Lower leg skin (tissue), 4 donors: ENCODE measurements at regions not wholly inside any gene's neighbourhood (a gene's known extent, or its start where the extent isn't known, plus 50 kb on each side); places are given as distances from the start of the nearest gene placed in this dataset.

Source experiments
- DNase-seq, 2 donors: peaks; one replicate each; pipeline ENCODE4 v3.0.0-alpha.2; 2019; ENCODE audit warnings: low spot score in 2 of 2
- H3K4me3 ChIP-seq: fragments of 200-600 bp; sonication (generic); 2 replicates; pipeline ENCODE4 v1.5.1; 2017; ENCODE audit warnings: mild to moderate bottlenecking, low read depth; ENCODE audit not compliant: poor library complexity, severe bottlenecking
- CTCF ChIP-seq, 3 donors: fragments of 450-650 bp; IDR thresholded peaks; one replicate each; pipeline ENCODE4 v1.5.1; 2016; ENCODE audit warnings: antibody characterized with exemption in 3 of 3, mild to moderate bottlenecking in 3 of 3, moderate library complexity in 2 of 3
- POLR2A ChIP-seq, 2 donors: fragments of 450-650 bp; IDR thresholded peaks; one replicate each; pipeline ENCODE4 v1.6.1; 2016 to 2017; ENCODE audit warnings: antibody characterized with exemption in 2 of 2, mild to moderate bottlenecking in 1 of 2, moderate library complexity in 1 of 2
- WGBS, 2 donors: methylation state at CpG; one replicate each; pipeline ENCODE4 v1.1.5; 2018; 5-methylcytosine and 5-hydroxymethylcytosine counted together
- intact Hi-C: fragments of 100-400 bp; cut with DNase I; formaldehyde crosslinking; loops from one replicate; pipeline ENCODE4 v1.15.0; 2023; ENCODE audit warnings: low total_unique reads

- DNase-seq = no peak
- no peak overlapping the region for H3K4me3 ChIP-seq
- no peak for TF ChIP-seq POLR2A (IDR thresholded peaks at IDR 0.05)
- no peak for TF ChIP-seq CTCF (IDR thresholded peaks at IDR 0.05)
- intact Hi-C loops = no loop called here
- 21 to 22% methylated on average over 1 of the region's 1 CpG for WGBS, 2 donors
Measured at GRCh38 chr13:37345869-37346268, 240.4 kb upstream of the CSNK1A1L start.

- intact Hi-C loops = no loop called here
- TF ChIP-seq POLR2A (IDR thresholded peaks at IDR 0.05) (no peak), CTCF (IDR thresholded peaks at IDR 0.05) (no peak)
- H3K4me3 ChIP-seq = no peak overlapping the region
- no peak for DNase-seq
- WGBS, 2 donors = 87% methylated on average over 5 of the region's 5 CpGs
Measured at GRCh38 chr13:37345391-37345790, 239.9 kb upstream of the CSNK1A1L start.

- H3K4me3 ChIP-seq = no peak overlapping the region
- WGBS, 2 donors = 9 to 11% methylated on average over 3 of the region's 3 CpGs
- TF ChIP-seq POLR2A (IDR thresholded peaks at IDR 0.05) (no peak), CTCF (IDR thresholded peaks at IDR 0.05) (no peak)
- DNase-seq = no peak
- intact Hi-C loops = no loop called here
Measured at GRCh38 chr13:37344056-37344455, 238.6 kb upstream of the CSNK1A1L start.

- TF ChIP-seq POLR2A (IDR thresholded peaks at IDR 0.05) (no peak), CTCF (IDR thresholded peaks at IDR 0.05) (no peak)
- H3K4me3 ChIP-seq = no peak overlapping the region
- DNase-seq = no peak
- intact Hi-C loops = no loop called here
- WGBS, 2 donors = 94 to 96% methylated on average over 6 of the region's 6 CpGs
Measured at GRCh38 chr13:37342205-37342604, 236.7 kb upstream of the CSNK1A1L start.

- DNase-seq = no peak
- 71 to 84% methylated on average over 6 of the region's 7 CpGs for WGBS, 2 donors
- intact Hi-C loops = no loop called here
- no peak overlapping the region for H3K4me3 ChIP-seq
- no peak for TF ChIP-seq POLR2A (IDR thresholded peaks at IDR 0.05)
- no peak for TF ChIP-seq CTCF (IDR thresholded peaks at IDR 0.05)
Measured at GRCh38 chr13:37340901-37341670, 235.6 kb upstream of the CSNK1A1L start.

- no peak for DNase-seq
- 43 to 47% methylated on average over 2 of the region's 2 CpGs for WGBS, 2 donors
- no peak overlapping the region for H3K4me3 ChIP-seq
- TF ChIP-seq POLR2A (IDR thresholded peaks at IDR 0.05) (no peak), CTCF (IDR thresholded peaks at IDR 0.05) (no peak)
- intact Hi-C loops = no loop called here
Measured at GRCh38 chr13:37339386-37339735, 233.9 kb upstream of the CSNK1A1L start.
